ENCODE measurements at regions not wholly inside any gene's neighbourhood (a gene's known extent, or its start where the extent isn't known, plus 50 kb on each side); places are given as distances from the start of the nearest gene placed in this dataset.

GRCh38 chr3:74535281-74535680 lies 79.2 kb downstream of the CNTN3 start:
- Histone ChIP-seq H3K36me3 (ENCODE audit: control insufficient read depth, insufficient read depth, low read length) (no peaks in the 10 kb centered on the region), H3K27ac (ENCODE audit: low read length) (no peak overlapping the region), H3K27me3 (ENCODE audit: control insufficient read depth, insufficient read depth, low read length) (no peaks in the 10 kb centered on the region), H3K4me3 (ENCODE audit: low read length) (no peak overlapping the region), H3K4me1 (ENCODE audit: control insufficient read depth, insufficient read depth, low read length) (no peaks in the 10 kb centered on the region), H3K9me3 (ENCODE audit: control insufficient read depth, insufficient read depth, low read length) (no peaks in the 10 kb centered on the region)
- no CpG with 5 or more reads among the region's 3 CpGs for WGBS (ENCODE audit: insufficient coverage, insufficient read length)
- DNase-seq (ENCODE audit: low read depth, low spot score) = no peak

GRCh38 chr3:74534611-74535010 lies 79.8 kb downstream of the CNTN3 start:
- no CpG with 5 or more reads among the region's 2 CpGs for WGBS (ENCODE audit: insufficient coverage, insufficient read length)
- no peaks in the 10 kb centered on the region for H3K4me1 ChIP-seq (ENCODE audit: control insufficient read depth, insufficient read depth, low read length)
- no peaks in the 10 kb centered on the region for H3K36me3 ChIP-seq (ENCODE audit: control insufficient read depth, insufficient read depth, low read length)
- no peak overlapping the region for H3K4me3 ChIP-seq (ENCODE audit: low read length)
- H3K9me3 ChIP-seq (ENCODE audit: control insufficient read depth, insufficient read depth, low read length) = no peaks in the 10 kb centered on the region
- no peak for DNase-seq (ENCODE audit: low read depth, low spot score)
- no peak overlapping the region for H3K27ac ChIP-seq (ENCODE audit: low read length)
- H3K27me3 ChIP-seq (ENCODE audit: control insufficient read depth, insufficient read depth, low read length) = no peaks in the 10 kb centered on the region

GRCh38 chr3:74532446-74532845 lies 82.0 kb downstream of the CNTN3 start:
- DNase-seq (ENCODE audit: low read depth, low spot score) = no peak
- no peak overlapping the region for H3K4me3 ChIP-seq (ENCODE audit: low read length)
- no peaks in the 10 kb centered on the region for H3K27me3 ChIP-seq (ENCODE audit: control insufficient read depth, insufficient read depth, low read length)
- no peaks in the 10 kb centered on the region for H3K4me1 ChIP-seq (ENCODE audit: control insufficient read depth, insufficient read depth, low read length)
- H3K9me3 ChIP-seq (ENCODE audit: control insufficient read depth, insufficient read depth, low read length) = no peaks in the 10 kb centered on the region
- no peaks in the 10 kb centered on the region for H3K36me3 ChIP-seq (ENCODE audit: control insufficient read depth, insufficient read depth, low read length)
- no CpG with 5 or more reads among the region's 4 CpGs for WGBS (ENCODE audit: insufficient coverage, insufficient read length)
- no peak overlapping the region for H3K27ac ChIP-seq (ENCODE audit: low read length)

GRCh38 chr3:74531491-74531890 lies 83.0 kb downstream of the CNTN3 start:
- H3K27ac ChIP-seq (ENCODE audit: low read length) = no peak overlapping the region
- H3K9me3 ChIP-seq (ENCODE audit: control insufficient read depth, insufficient read depth, low read length) = no peaks in the 10 kb centered on the region
- no CpG with 5 or more reads among the region's 4 CpGs for WGBS (ENCODE audit: insufficient coverage, insufficient read length)
- no peak overlapping the region for H3K4me3 ChIP-seq (ENCODE audit: low read length)
- no peaks in the 10 kb centered on the region for H3K4me1 ChIP-seq (ENCODE audit: control insufficient read depth, insufficient read depth, low read length)
- no peaks in the 10 kb centered on the region for H3K36me3 ChIP-seq (ENCODE audit: control insufficient read depth, insufficient read depth, low read length)
- no peak for DNase-seq (ENCODE audit: low read depth, low spot score)
- no peaks in the 10 kb centered on the region for H3K27me3 ChIP-seq (ENCODE audit: control insufficient read depth, insufficient read depth, low read length)

- no CpG with 5 or more reads among the region's 3 CpGs for WGBS (ENCODE audit: insufficient coverage, insufficient read length)
These were observed 85.3 kb downstream of the CNTN3 start for GRCh38 chr3:74529145-74529544.

GRCh38 chr3:74527566-74527965 lies 86.9 kb downstream of the CNTN3 start:
- no peak for DNase-seq (ENCODE audit: low read depth, low spot score)
- H3K4me1 ChIP-seq (ENCODE audit: control insufficient read depth, insufficient read depth, low read length) = no peaks in the 10 kb centered on the region
- no peaks in the 10 kb centered on the region for H3K27me3 ChIP-seq (ENCODE audit: control insufficient read depth, insufficient read depth, low read length)
- no peaks in the 10 kb centered on the region for H3K36me3 ChIP-seq (ENCODE audit: control insufficient read depth, insufficient read depth, low read length)
- no peak overlapping the region for H3K27ac ChIP-seq (ENCODE audit: low read length)
- no peak overlapping the region for H3K4me3 ChIP-seq (ENCODE audit: low read length)
- no peaks in the 10 kb centered on the region for H3K9me3 ChIP-seq (ENCODE audit: control insufficient read depth, insufficient read depth, low read length)
- no CpG with 5 or more reads among the region's 4 CpGs for WGBS (ENCODE audit: insufficient coverage, insufficient read length)

More at GRCh38 chr3:74529145-74529544, 85.3 kb downstream of the CNTN3 start:
- no peaks in the 10 kb centered on the region for H3K36me3 ChIP-seq (ENCODE audit: control insufficient read depth, insufficient read depth, low read length)
- H3K9me3 ChIP-seq (ENCODE audit: control insufficient read depth, insufficient read depth, low read length) = no peaks in the 10 kb centered on the region
- H3K27me3 ChIP-seq (ENCODE audit: control insufficient read depth, insufficient read depth, low read length) = no peaks in the 10 kb centered on the region
- no peaks in the 10 kb centered on the region for H3K4me1 ChIP-seq (ENCODE audit: control insufficient read depth, insufficient read depth, low read length)
- no peak for DNase-seq (ENCODE audit: low read depth, low spot score)
- no peak overlapping the region for H3K27ac ChIP-seq (ENCODE audit: low read length)
- H3K4me3 ChIP-seq (ENCODE audit: low read length) = no peak overlapping the region

DNA sequence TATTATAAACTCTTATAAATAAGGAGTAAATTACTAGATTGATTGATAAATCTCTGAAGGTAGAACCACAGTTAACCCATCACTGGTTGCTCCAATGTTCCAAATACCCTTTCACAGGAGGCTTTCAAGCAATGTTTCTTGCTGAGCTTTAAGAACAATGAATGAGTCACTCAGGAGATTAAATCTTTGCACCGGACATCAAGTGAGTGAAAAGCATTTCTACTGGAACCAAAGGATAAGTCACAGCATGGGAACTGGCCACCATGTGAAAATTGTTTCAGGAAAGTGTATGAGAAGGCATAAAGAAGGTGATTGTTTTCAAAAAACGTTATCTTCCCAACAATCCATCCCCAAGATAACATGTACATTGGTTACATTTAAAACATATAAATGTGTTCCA lies 90.6 kb downstream of the CNTN3 start:
- Histone ChIP-seq H3K9me3 (ENCODE audit: control insufficient read depth, insufficient read depth, low read length) (no peaks in the 10 kb centered on the region), H3K4me3 (ENCODE audit: low read length) (no peak overlapping the region), H3K27ac (ENCODE audit: low read length) (no peak overlapping the region), H3K27me3 (ENCODE audit: control insufficient read depth, insufficient read depth, low read length) (no peaks in the 10 kb centered on the region), H3K4me1 (ENCODE audit: control insufficient read depth, insufficient read depth, low read length) (no peaks in the 10 kb centered on the region), H3K36me3 (ENCODE audit: control insufficient read depth, insufficient read depth, low read length) (no peaks in the 10 kb centered on the region)
- no peak for DNase-seq (ENCODE audit: low read depth, low spot score)
- WGBS (ENCODE audit: insufficient coverage, insufficient read length) = no CpG with 5 or more reads among the region's 2 CpGs

DNA sequence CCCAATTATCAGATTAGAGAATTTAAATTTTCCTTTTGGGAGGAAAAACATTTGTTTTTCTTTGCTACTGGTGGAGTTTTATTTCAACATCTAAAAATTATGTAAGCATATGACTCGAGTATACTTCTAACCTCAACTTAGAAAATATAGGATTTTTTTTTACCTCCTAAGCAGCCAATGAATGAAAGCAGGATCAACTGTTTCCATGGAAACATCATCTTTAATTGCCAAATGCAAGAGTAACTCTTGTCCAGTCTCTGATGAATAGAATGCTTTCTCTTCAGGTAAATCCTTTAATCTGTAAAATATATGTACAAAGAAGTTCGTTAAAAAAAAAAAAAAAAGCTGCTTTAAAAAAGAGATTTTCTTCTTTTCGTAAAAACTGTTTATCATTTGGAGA lies 93.6 kb downstream of the CNTN3 start:
- no CpG with 5 or more reads among the region's 3 CpGs for WGBS (ENCODE audit: insufficient coverage, insufficient read length)
- Histone ChIP-seq H3K4me1 (ENCODE audit: control insufficient read depth, insufficient read depth, low read length) (no peaks in the 10 kb centered on the region), H3K9me3 (ENCODE audit: control insufficient read depth, insufficient read depth, low read length) (no peaks in the 10 kb centered on the region), H3K4me3 (ENCODE audit: low read length) (no peak overlapping the region), H3K36me3 (ENCODE audit: control insufficient read depth, insufficient read depth, low read length) (no peaks in the 10 kb centered on the region), H3K27me3 (ENCODE audit: control insufficient read depth, insufficient read depth, low read length) (no peaks in the 10 kb centered on the region), H3K27ac (ENCODE audit: low read length) (no peak overlapping the region)
- DNase-seq (ENCODE audit: low read depth, low spot score) = no peak

- Histone ChIP-seq H3K36me3 (ENCODE audit: control insufficient read depth, insufficient read depth, low read length) (no peaks in the 10 kb centered on the region), H3K4me1 (ENCODE audit: control insufficient read depth, insufficient read depth, low read length) (no peaks in the 10 kb centered on the region), H3K27ac (ENCODE audit: low read length) (no peak overlapping the region), H3K27me3 (ENCODE audit: control insufficient read depth, insufficient read depth, low read length) (no peaks in the 10 kb centered on the region), H3K4me3 (ENCODE audit: low read length) (no peak overlapping the region), H3K9me3 (ENCODE audit: control insufficient read depth, insufficient read depth, low read length) (no peaks in the 10 kb centered on the region)
- DNase-seq (ENCODE audit: low read depth, low spot score) = no peak
These were observed 95.8 kb downstream of the CNTN3 start for GRCh38 chr3:74518610-74519009.

GRCh38 chr3:74516019-74516418 lies 98.4 kb downstream of the CNTN3 start:
- Histone ChIP-seq H3K36me3 (ENCODE audit: control insufficient read depth, insufficient read depth, low read length) (no peaks in the 10 kb centered on the region), H3K9me3 (ENCODE audit: control insufficient read depth, insufficient read depth, low read length) (no peaks in the 10 kb centered on the region), H3K27me3 (ENCODE audit: control insufficient read depth, insufficient read depth, low read length) (no peaks in the 10 kb centered on the region), H3K4me3 (ENCODE audit: low read length) (no peak overlapping the region), H3K27ac (ENCODE audit: low read length) (no peak overlapping the region), H3K4me1 (ENCODE audit: control insufficient read depth, insufficient read depth, low read length) (no peaks in the 10 kb centered on the region)
- no peak for DNase-seq (ENCODE audit: low read depth, low spot score)

DNA sequence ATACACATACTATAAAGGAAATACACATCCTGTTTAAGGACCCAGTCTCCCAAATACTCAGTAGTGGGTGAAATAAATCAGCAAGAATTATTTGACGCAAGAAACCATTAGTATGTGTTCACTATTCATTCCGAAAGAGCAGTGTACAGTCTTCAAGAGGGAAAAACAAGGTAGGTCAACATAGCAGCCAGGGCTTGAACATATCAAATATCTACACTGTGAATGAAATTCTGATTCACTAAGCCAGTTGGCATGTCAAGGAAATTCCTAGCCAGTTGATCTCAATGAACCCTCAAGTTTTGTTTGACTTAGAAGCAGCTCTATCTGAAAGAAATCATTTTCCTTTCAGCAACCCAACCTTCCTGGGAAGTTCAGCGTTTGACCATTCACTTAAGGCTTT lies 99.0 kb downstream of the CNTN3 start:
- Histone ChIP-seq H3K4me1 (ENCODE audit: control insufficient read depth, insufficient read depth, low read length) (no peaks in the 10 kb centered on the region), H3K9me3 (ENCODE audit: control insufficient read depth, insufficient read depth, low read length) (no peaks in the 10 kb centered on the region), H3K4me3 (ENCODE audit: low read length) (no peak overlapping the region), H3K36me3 (ENCODE audit: control insufficient read depth, insufficient read depth, low read length) (no peaks in the 10 kb centered on the region), H3K27me3 (ENCODE audit: control insufficient read depth, insufficient read depth, low read length) (no peaks in the 10 kb centered on the region), H3K27ac (ENCODE audit: low read length) (no peak overlapping the region)
- no CpG with 5 or more reads among the region's 3 CpGs for WGBS (ENCODE audit: insufficient coverage, insufficient read length)
- no peak for DNase-seq (ENCODE audit: low read depth, low spot score)
